HG02610 (cell line): ENCODE measurements at regions not wholly inside any gene's neighbourhood (a gene's known extent, or its start where the extent isn't known, plus 50 kb on each side); places are given as distances from the start of the nearest gene placed in this dataset.
"Not testable (repeated sequence)": the region's sequence is repeated elsewhere in the genome, so short reads cannot be mapped to it uniquely, and the experiment has no call there.

Experiments
- ATAC-seq: cut with Tn5 transposase; IDR thresholded peaks from one replicate; pipeline ENCODE4 v1.9.1; 2021; ENCODE audit warnings: mild to moderate bottlenecking, moderate library complexity; ENCODE audit not compliant: unreplicated experiment

- ATAC-seq: no peak
Measured at GRCh38 chr2:77720115-77720514, 197.9 kb upstream of the LRRTM4 start.

- no peak for ATAC-seq
Measured at GRCh38 chr2:77721593-77721992, 199.4 kb upstream of the LRRTM4 start.

GRCh38 chr2:77725045-77725444, 202.9 kb upstream of the LRRTM4 start:
- no peak for ATAC-seq

- not testable (repeated sequence) for ATAC-seq
Measured at GRCh38 chr2:77734662-77735340, 212.6 kb upstream of the LRRTM4 start.

GRCh38 chr2:77737236-77737635, 215.1 kb upstream of the LRRTM4 start:
- ATAC-seq: no peak

GRCh38 chr2:77746780-77747179, 224.6 kb upstream of the LRRTM4 start:
- ATAC-seq: no peak

- not testable (repeated sequence) for ATAC-seq
Measured at GRCh38 chr2:77753710-77754345, 231.7 kb upstream of the LRRTM4 start.

- ATAC-seq: no peak
Measured at GRCh38 chr2:77767388-77768076, 245.4 kb upstream of the LRRTM4 start.

- no peak for ATAC-seq
Measured at GRCh38 chr2:77768508-77768907, 246.3 kb upstream of the LRRTM4 start.

- ATAC-seq: no peak
Measured at GRCh38 chr2:77778917-77779316, 256.7 kb upstream of the LRRTM4 start.

GRCh38 chr2:77793500-77793899, 271.3 kb upstream of the LRRTM4 start:
- ATAC-seq: not testable (repeated sequence)

GRCh38 chr2:77796397-77796796, 274.2 kb upstream of the LRRTM4 start:
- no peak for ATAC-seq

- ATAC-seq: no peak
Measured at GRCh38 chr2:77797088-77797487, 274.9 kb upstream of the LRRTM4 start.

GRCh38 chr2:77800410-77800809, 278.2 kb upstream of the LRRTM4 start:
- no peak for ATAC-seq

GRCh38 chr2:77807531-77808215, 285.5 kb upstream of the LRRTM4 start:
- ATAC-seq: no peak

GRCh38 chr2:77808599-77808998, 286.4 kb upstream of the LRRTM4 start:
- ATAC-seq: no peak

GRCh38 chr2:77813599-77813998, 291.4 kb upstream of the LRRTM4 start:
- ATAC-seq: no peak

GRCh38 chr2:77816618-77817017, 294.4 kb upstream of the LRRTM4 start:
- ATAC-seq: no peak

- ATAC-seq: no peak
Measured at GRCh38 chr2:77818186-77818585, 296.0 kb upstream of the LRRTM4 start.

GRCh38 chr2:77823028-77823427, 300.9 kb upstream of the LRRTM4 start:
- no peak for ATAC-seq

- no peak for ATAC-seq
Measured at GRCh38 chr2:77831060-77831459, 308.9 kb upstream of the LRRTM4 start.

- no peak for ATAC-seq
Measured at GRCh38 chr2:77831471-77831870, 309.3 kb upstream of the LRRTM4 start.
